HG02973 (cell line): ENCODE measurements at regions not wholly inside any gene's neighbourhood (a gene's known extent, or its start where the extent isn't known, plus 50 kb on each side); places are given as distances from the start of the nearest gene placed in this dataset.
"Not testable (repeated sequence)": the region's sequence is repeated elsewhere in the genome, so short reads cannot be mapped to it uniquely, and the experiment has no call there.

Source experiments
- ATAC-seq: cut with Tn5 transposase; IDR thresholded peaks from one replicate; pipeline ENCODE4 v1.9.1; 2021; ENCODE audit warnings: moderate library complexity; ENCODE audit not compliant: unreplicated experiment

DNA sequence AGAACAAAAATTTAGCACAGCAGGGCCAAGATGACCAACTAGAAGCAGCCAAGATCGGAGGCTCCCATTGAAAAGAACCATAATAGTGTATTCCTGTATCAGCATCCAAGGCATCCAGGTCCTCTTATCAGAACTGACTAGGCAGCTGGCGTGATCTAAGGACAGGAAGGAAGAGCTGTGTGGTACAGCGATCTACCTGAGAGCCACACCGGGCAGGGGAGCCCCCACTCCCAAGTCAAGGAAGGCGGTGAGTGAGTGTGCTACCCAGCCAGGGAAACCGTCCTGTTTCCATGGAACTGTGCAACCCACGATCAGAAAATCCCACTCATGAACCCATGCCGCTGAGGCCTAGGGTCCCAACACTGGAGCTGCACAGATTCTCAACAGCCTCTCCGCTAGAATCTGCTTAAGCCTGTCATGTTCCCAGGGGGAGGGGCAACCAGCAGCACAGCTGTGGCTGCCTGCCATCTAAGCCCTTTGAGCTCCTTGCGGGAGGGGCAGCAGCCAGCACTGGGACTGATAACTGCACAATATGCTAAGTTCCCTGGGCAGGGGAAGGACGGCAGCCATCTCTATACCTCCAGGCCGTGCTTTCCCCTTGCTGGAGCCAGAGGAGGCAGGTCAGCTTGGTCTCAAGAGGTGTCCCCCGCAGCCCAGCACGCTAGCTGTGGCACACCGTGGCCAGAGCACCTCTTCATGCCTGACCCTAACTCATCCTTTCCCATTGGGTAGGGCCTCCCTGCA lies 213.0 kb upstream of the SMIM30 start:
- ATAC-seq, result no peak

DNA sequence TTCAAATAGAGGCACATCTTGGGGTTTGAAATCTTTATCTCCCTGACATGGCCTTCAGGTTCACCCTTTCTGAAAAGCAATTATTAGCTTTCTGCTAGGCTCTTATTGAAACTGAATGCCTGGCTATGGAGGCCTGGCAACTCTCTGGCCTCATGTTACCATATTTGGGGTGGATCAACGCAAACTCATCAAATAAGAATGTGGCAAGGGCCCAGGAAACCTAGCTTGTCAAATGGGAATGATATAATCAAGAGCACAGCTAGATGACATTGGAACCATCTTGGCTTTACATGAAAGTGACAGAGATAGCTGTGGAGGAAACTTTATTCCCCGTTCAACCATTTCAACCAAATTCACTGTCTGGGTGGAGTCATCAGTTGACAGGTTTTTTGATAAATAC lies 202.8 kb upstream of the SMIM30 start:
- ATAC-seq, result no peak

DNA sequence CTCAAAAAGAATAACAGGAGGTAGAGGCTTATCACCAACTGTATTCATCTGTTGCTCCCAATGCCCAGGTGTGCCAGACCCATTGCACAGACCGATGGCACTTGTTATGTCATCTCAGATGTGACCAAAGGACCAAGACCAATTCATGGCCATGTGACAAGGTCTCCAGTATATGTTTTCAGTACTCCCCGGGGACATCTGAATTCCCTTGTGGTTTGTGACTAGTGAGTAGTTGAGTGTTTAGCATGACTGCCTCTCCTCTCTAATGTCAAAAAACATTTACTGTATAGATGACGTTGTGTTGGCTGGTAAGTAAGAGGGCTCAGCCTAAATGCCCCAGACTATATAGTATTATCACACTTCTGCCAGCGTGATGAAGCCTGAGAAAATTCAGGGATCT lies 202.1 kb upstream of the SMIM30 start:
- no peak for ATAC-seq

DNA sequence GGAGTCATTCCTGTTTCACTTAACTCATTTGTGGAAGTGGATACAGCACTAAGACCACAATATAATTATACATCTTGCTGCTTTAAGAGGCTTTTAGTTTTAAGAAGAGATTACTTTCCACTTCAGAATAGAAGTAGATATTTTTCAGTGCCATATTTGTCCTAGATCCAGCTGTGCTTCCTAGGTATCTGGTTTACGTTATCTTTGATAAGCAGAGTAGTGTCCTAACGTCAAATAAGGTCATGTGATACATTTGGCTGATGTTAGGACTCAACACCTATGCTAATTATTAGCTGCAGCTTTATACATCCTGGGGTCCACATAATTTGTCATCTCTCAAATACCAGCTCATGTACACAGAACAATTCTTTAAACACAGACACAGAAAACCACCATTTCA lies 196.2 kb upstream of the SMIM30 start:
- ATAC-seq, result no peak

DNA sequence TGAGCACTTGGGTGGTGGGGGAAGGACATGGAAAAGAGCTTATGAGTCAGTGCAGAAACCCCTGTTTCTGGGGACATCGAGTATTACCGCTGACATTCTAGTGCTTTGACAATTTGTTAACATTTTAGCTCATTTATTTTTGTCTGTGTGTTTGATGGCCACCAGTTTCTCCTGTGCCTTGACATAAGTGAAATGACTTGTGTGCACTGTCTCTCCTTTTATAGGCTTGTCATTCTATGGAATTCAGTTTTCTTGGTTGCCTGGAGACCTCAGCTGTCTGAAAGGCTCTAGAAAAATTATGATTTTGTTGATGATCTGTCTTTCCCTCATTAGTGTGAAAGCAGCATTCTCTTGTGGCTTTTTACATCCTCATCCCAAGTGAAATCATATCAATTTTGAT lies 190.0 kb upstream of the SMIM30 start:
- ATAC-seq, result no peak

DNA sequence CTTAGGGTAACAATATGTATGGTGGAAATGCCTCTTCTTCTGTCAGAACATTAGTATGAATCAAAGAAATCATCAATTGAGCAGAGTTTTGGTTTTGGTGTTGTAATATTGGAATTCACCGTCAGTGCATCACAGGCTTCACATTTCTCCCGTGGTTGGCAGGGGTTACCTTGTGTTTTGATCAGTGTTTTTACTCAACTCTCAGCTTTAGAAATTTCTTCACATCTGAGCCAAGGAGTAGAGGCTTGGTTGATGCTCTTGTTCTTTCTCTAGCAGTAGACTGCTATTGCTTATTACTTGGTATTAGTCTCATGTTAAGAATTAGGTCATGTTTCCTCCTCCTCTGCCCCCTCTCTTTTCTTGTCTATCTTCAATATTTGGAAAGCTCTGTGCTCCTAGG lies 188.8 kb upstream of the SMIM30 start:
- ATAC-seq, result no peak

DNA sequence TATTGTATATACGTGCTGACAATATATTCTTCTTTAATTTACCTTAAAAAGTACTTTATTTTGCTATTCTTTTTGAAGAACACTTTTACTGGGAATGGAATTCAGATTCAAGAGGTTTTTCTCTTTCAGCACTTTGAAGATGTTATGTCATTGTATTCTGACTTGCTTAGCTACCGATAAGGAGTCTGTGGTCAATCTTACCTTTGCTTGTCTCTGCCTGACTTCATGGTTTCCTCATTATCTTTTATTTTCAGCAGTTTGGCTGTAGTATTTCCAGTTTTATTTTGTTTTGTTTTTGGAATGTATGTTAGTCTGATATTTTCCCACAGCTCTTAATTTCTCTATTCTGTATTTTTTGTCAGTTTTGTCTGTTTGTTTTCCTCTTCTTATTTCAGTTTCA lies 187.9 kb upstream of the SMIM30 start:
- ATAC-seq, result no peak

DNA sequence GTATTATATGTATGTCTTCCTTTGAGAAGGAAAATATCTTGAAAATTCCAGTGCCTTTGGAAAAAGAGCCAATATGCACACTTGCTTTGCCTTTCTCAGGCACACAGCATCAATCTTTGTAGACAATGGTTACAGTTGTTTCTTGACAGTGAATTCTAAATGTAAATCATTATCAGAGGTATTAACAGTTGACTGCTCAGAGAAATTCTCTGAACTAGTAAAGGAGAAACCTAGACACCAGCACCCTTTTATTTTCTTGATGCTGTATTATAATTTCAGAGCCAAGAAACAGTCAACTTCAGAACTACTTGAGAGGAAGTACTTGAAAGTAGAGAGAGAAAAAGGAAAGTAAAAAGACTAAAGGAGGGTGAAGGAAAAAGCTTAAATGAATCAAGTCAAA lies 185.8 kb upstream of the SMIM30 start:
- ATAC-seq, result no peak

DNA sequence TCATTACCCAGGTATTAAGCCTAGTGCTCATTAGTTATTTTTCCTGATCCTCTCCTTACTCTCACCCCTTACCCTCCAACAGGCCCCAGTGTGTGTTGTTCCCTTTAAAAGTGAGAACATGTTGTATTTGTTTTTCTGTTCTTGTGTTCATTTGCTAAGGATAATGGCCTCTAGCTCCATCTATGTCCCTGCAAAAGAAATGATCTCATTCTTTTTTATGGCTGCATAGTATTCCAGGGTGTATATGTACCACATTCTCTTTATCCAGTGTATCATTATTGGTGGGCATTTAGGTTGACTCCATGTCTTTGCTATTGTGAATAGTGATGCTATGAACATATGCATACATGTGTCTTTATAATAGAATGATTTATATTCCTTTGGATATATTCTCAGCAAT lies 185.0 kb upstream of the SMIM30 start:
- ATAC-seq, result not testable (repeated sequence)

DNA sequence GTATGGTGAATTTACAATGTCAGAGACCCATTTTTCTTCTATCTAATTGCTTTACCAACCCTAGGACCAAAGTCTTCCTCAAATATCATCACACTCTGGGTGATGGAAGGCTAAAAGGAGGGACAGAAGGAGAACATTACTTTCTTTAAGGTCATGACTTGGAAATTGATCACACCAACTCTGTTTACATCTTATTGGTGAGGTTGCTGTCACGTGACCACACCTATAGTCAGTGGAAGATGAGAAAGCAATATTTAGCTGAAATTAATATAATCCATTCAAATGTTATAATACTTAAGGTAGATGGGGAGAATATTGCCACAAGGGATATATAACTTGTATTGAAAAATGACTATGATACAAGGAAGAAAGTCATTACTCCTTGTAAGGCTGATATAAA lies 183.6 kb upstream of the SMIM30 start:
- ATAC-seq, result no peak

DNA sequence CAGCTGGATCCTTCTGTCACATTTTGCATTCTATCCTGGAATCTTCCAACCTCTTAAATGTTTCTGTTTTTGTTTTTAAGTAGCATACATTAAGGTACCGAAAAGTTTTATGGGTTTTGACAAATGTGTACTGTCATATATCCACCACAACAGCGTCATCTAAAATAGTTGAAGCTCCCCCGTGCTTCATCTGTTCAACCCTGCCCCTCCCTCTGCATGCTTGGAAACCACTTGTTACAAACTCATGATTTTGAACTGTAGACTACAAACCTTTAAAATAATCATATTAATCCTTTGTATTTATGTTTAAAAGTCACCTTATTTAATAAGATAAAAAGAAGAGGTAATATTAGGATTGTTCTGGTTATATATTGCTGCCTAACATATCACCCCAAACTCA lies 182.8 kb upstream of the SMIM30 start:
- no peak for ATAC-seq

DNA sequence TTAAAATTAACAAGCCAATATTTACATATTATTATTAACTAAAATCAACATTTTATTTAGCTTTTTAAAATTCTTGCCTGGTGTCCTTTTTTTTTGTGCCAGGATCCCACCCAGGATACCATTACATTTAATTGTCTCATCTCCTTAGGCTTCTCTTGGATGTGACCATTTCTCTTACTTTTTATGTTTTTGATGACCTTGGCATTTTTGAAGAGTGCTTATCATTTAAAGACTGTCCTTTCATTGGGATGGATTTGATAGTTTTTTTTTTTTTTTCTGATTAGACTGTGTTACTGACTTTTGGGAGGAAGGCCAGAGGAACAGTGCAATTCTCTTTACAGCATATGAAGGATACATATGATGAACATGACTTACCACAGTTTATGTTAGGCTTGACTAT lies 181.4 kb upstream of the SMIM30 start:
- ATAC-seq, result no peak

DNA sequence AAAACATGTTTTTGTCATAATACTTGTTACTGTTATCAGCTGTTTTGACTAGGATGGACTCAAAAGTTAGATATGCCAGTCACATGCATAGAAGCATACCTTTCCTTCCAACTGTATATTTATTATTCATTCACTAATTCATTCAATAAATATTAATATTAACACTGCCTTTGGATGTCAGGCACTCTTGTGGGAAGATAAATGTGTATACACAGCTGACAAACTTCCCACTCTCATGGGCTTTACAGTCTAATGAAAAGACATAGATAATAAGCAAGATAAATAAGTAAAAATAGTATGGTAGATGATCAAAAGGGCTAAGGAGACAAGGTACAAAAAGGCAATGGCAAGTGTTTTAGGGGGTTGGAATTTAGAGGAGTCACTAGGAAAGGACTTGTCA lies 180.1 kb upstream of the SMIM30 start:
- ATAC-seq, result no peak

DNA sequence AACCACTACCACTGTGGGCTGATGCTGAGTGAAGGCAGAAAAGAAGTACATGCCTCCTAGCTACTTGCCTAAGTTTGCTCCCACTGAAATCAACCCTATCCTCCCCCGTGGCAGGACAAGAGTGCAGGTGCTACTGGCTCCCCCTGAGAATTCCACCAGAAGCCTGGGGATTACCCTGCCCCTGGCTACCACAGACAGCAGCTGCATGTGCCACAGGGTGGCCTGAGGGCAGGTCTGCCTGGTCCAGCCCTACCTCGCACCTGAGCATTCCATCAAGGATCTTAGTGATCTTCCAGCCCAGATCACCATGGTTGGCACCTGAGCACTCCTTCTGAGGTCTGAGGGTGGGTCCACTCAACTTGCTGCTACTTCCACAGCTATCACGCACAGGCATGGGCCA lies 176.4 kb upstream of the SMIM30 start:
- ATAC-seq, result no peak

DNA sequence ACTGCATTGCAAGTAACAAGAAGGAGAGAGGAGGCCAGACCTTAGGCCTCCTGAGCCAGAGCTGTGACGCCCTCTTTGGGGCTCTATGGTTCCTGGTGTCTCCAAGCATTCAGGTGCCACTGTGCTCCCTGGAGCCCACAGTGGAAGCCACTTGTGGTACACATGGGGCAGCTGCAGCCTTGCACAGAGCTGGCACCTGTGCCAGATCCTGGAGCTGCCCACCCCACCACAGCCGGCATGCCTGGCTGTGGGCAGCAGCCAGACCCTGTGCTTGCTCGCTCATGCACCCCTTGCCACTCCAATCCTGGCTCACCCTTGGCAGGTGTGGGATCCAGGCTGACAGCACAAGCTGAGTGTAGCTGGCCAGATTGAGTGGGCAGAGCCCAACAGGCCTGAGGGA lies 173.8 kb upstream of the SMIM30 start:
- no peak for ATAC-seq

DNA sequence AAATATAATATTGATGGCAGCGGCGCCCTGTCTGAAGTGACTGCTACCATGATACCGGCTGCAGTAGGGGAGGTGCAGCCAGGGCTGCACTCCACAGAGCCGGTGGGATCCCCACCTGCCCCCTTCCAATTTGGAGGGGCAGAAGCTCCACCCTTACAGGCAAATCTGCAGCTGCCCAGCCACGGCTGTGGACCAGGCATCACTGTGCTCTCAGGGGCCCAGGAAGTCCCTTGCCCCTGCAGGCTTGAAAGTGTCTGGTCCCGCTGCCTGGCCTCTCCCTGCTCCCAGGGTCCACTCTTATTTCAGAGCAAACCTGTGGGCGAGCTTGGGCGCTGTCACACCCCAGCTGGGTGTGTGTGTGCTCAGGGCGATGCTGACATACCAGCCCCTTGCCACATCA lies 172.7 kb upstream of the SMIM30 start:
- ATAC-seq, result no peak

DNA sequence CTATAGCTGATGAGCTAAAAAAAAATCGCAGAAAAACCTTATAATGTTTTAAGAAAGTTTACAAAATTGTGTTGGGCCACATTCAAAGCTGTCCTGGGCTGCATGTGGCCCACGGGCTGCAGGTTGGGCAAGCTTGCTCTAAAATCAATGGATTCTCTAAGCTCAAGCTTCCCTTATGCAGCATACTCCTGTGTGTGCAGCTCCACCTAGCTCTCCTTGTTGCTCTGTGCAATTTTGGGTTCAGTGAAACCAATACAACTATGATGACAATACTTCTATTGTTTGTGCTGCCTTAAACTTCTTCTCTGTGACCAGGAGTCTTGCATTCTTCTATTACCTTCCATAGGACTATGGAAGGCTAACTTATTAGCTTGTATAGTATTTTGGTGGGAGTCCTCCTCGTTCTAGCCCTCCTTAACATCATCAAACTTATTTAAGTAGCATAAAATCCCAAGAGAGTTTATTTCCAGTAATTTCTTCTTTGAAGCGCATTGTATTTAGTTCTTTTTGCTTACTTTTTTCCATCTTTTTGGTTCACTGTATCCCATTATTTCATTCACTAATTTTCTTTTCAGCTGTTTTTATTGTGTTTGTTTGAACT lies 170.9 kb upstream of the SMIM30 start:
- peak; percentile 63 for ATAC-seq

DNA sequence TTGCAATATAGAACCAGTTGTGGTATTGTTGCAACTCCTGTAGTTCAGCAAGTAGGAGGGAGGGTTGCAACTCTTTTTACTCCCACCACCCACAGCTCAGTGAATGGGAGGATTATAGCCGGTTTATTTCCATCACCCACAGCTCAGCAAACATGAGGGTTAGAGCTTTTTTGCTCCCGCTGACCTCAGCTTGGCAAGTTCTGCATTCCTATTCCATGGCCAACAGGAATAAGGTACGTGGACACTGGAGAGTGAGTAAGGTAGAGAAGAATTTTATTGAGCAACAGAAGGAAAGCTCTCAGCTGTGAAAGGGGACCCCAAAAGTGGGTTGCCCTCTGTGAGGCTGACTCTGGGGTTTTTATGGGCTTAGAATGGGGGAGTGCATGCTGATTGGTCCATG lies 167.1 kb upstream of the SMIM30 start:
- ATAC-seq, result no peak

DNA sequence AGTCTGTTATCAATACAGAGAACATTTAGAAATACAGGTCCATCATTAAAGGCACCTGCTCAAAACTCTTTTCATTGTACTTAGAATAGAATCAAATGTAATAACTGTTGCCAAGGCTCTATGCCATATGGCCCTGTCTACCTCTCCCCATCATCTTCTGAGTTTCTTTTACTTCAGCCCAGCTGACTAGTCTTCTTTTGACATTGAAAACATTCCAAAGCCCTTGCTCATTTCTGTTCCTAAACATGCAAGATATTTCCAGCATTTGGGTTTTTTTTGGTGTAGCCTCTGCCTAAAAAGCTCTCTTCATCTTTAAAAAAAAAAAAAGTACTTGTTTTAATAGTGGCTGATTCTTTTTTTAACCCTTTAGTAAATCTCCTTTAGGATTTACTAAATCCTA lies 165.5 kb upstream of the SMIM30 start:
- no peak for ATAC-seq

DNA sequence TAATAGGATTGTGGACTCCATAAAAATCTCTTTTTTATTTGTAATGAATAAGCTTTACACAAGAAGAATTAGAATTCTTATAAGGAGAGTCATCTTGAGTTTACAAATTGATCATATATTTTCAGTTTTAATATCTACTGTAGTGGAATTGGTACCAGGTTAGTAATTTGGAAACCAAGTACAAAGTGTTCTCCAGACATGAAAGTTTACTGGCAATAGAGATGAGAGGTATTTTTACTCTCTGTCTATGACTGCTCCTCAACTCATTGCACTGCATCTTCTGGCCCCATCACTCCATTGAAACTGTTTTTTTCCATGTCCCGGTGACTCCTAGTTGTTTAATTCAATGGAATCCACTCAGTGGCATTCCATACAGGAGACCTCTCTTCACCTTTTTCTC lies 164.5 kb upstream of the SMIM30 start:
- ATAC-seq, result no peak

DNA sequence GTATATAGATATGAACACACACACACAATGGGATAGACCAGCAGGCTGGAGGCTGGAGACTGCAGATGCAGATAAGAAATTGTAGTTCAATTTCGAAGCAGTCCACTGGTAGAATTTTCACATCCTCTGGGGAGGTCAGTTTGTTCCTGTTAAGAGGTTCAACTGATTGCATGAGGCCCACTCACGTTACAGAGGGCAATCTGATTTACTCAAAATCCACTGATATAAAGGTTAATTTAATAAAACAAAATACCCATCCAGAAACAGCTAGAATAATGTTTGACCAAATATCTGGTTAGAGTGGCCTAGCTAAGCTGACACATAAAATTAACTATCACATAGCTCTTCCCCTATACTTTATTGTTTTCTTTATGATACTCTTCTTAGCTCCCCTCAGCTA lies 162.9 kb upstream of the SMIM30 start:
- no peak for ATAC-seq

DNA sequence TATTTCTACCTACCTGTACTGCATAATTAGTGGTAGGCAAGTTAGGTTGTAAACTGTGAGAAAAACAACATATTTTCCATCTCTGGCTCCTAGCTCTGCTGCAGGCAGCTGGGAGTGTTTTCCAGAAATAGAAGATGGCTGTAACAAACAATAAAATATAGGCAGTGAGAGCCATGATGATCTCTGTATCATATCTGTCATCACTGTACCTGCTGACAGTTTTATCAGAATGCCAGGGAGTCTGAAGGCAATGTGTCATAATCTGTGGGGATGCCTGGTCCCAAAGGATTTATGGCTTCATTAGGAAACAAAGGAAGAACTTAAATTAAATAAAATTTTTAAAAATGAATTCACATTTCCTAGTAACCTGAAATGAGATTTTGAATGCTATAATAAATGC lies 160.9 kb upstream of the SMIM30 start:
- ATAC-seq, result no peak

DNA sequence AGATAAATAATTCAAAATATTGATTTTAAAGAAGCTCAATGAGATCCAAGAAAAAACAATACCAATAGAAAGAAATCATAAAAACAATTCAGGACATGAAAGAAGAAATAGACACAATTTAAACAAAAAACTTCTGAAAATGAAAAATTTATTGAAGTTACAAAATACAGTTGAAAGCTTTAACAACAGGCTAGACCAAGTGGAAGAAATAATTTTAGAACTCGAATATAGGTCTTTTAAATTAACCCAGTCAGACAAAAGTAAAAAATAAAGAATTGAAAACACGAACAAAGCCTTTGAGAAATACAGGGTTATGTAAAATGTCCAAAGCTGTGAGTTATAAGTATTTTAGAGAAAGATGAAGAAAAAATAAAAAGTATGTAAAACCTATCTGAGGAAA lies 152.4 kb upstream of the SMIM30 start:
- no peak for ATAC-seq
